Neural progenitor cell (in vitro differentiated cells): ENCODE measurements at regions not wholly inside any gene's neighbourhood (a gene's known extent, or its start where the extent isn't known, plus 50 kb on each side); places are given as distances from the start of the nearest gene placed in this dataset.

ENCODE experiments used
- EZH2phosphoT487 ChIP-seq: fragments of 200-600 bp; sonication (generic); IDR thresholded peaks from 2 replicates; pipeline ENCODE4 v1.6.1; 2017; ENCODE audit warnings: antibody characterized with exemption
- TF ChIP-seq, protein P1 (sequence below): fragments of 200-600 bp; sonication (generic); IDR thresholded peaks from 2 replicates; pipeline ENCODE4 v1.5.1; 2017; ENCODE audit warnings: antibody characterized with exemption, mild to moderate bottlenecking

- TF ChIP-seq, protein P1, sequence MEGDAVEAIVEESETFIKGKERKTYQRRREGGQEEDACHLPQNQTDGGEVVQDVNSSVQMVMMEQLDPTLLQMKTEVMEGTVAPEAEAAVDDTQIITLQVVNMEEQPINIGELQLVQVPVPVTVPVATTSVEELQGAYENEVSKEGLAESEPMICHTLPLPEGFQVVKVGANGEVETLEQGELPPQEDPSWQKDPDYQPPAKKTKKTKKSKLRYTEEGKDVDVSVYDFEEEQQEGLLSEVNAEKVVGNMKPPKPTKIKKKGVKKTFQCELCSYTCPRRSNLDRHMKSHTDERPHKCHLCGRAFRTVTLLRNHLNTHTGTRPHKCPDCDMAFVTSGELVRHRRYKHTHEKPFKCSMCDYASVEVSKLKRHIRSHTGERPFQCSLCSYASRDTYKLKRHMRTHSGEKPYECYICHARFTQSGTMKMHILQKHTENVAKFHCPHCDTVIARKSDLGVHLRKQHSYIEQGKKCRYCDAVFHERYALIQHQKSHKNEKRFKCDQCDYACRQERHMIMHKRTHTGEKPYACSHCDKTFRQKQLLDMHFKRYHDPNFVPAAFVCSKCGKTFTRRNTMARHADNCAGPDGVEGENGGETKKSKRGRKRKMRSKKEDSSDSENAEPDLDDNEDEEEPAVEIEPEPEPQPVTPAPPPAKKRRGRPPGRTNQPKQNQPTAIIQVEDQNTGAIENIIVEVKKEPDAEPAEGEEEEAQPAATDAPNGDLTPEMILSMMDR: no peak
- no peak for TF ChIP-seq EZH2phosphoT487
These were observed 57.0 kb downstream of the PRR18 start for GRCh38 chr6:166251211-166251610.
